ENCODE measurements at regions not wholly inside any gene's neighbourhood (a gene's known extent, or its start where the extent isn't known, plus 50 kb on each side); places are given as distances from the start of the nearest gene placed in this dataset.

GRCh38 chr10:61318429-61318828 lies 134.8 kb downstream of the TMEM26 start:
- no peak for DNase-seq (ENCODE audit: low read depth)

- no peak for DNase-seq (ENCODE audit: low read depth)
These were observed 135.5 kb downstream of the TMEM26 start for GRCh38 chr10:61317706-61318105.

GRCh38 chr10:61316676-61317265 lies 136.4 kb downstream of the TMEM26 start:
- DNase-seq (ENCODE audit: low read depth): peak; percentile 13

- DNase-seq (ENCODE audit: low read depth): no peak
These were observed 138.9 kb downstream of the TMEM26 start for GRCh38 chr10:61314273-61314672.

- peak; percentile 79 for DNase-seq (ENCODE audit: low read depth)
These were observed 139.7 kb downstream of the TMEM26 start for GRCh38 chr10:61313460-61313859.

GRCh38 chr10:61304746-61305145 lies 148.4 kb downstream of the TMEM26 start:
- no peak for DNase-seq (ENCODE audit: low read depth)

- DNase-seq (ENCODE audit: low read depth): no peak
These were observed 151.1 kb downstream of the TMEM26 start for GRCh38 chr10:61302124-61302523.

- no peak for DNase-seq (ENCODE audit: low read depth)
These were observed 151.6 kb downstream of the TMEM26 start for GRCh38 chr10:61301575-61301974.

GRCh38 chr10:61299841-61300240 lies 153.3 kb downstream of the TMEM26 start:
- DNase-seq (ENCODE audit: low read depth): no peak

- no peak for DNase-seq (ENCODE audit: low read depth)
These were observed 154.0 kb downstream of the TMEM26 start for GRCh38 chr10:61299156-61299555.

GRCh38 chr10:61298194-61298593 lies 155.0 kb downstream of the TMEM26 start:
- DNase-seq (ENCODE audit: low read depth): no peak

GRCh38 chr10:61296161-61296560 lies 157.0 kb downstream of the TMEM26 start:
- DNase-seq (ENCODE audit: low read depth): no peak

- DNase-seq (ENCODE audit: low read depth): no peak
These were observed 159.1 kb downstream of the TMEM26 start for GRCh38 chr10:61294131-61294530.

GRCh38 chr10:61289813-61290212 lies 163.4 kb downstream of the TMEM26 start:
- no peak for DNase-seq (ENCODE audit: low read depth)

- DNase-seq (ENCODE audit: low read depth): no peak
These were observed 166.5 kb downstream of the TMEM26 start for GRCh38 chr10:61286686-61287085.

- no peak for DNase-seq (ENCODE audit: low read depth)
These were observed 167.4 kb downstream of the TMEM26 start for GRCh38 chr10:61285749-61286148.

GRCh38 chr10:61284222-61284890 lies 168.8 kb downstream of the TMEM26 start:
- DNase-seq (ENCODE audit: low read depth): peak; percentile 96

GRCh38 chr10:61283481-61284221 lies 169.5 kb downstream of the TMEM26 start:
- peak; percentile 69 for DNase-seq (ENCODE audit: low read depth)

- peak; percentile 42 for DNase-seq (ENCODE audit: low read depth)
These were observed 170.1 kb downstream of the TMEM26 start for GRCh38 chr10:61283066-61283465.

- peak; percentile 58 for DNase-seq (ENCODE audit: low read depth)
These were observed 172.9 kb downstream of the TMEM26 start for GRCh38 chr10:61280303-61280702.

GRCh38 chr10:61279400-61279799 lies 173.8 kb downstream of the TMEM26 start:
- DNase-seq (ENCODE audit: low read depth): no peak

- DNase-seq (ENCODE audit: low read depth): no peak
These were observed 174.6 kb downstream of the TMEM26 start for GRCh38 chr10:61278556-61278955.

GRCh38 chr10:61272781-61273180 lies 180.4 kb downstream of the TMEM26 start:
- no peak for DNase-seq (ENCODE audit: low read depth)

All from amniotic epithelial cell (primary cell).